ENCODE measurements at regions not wholly inside any gene's neighbourhood (a gene's known extent, or its start where the extent isn't known, plus 50 kb on each side); places are given as distances from the start of the nearest gene placed in this dataset.

DNA sequence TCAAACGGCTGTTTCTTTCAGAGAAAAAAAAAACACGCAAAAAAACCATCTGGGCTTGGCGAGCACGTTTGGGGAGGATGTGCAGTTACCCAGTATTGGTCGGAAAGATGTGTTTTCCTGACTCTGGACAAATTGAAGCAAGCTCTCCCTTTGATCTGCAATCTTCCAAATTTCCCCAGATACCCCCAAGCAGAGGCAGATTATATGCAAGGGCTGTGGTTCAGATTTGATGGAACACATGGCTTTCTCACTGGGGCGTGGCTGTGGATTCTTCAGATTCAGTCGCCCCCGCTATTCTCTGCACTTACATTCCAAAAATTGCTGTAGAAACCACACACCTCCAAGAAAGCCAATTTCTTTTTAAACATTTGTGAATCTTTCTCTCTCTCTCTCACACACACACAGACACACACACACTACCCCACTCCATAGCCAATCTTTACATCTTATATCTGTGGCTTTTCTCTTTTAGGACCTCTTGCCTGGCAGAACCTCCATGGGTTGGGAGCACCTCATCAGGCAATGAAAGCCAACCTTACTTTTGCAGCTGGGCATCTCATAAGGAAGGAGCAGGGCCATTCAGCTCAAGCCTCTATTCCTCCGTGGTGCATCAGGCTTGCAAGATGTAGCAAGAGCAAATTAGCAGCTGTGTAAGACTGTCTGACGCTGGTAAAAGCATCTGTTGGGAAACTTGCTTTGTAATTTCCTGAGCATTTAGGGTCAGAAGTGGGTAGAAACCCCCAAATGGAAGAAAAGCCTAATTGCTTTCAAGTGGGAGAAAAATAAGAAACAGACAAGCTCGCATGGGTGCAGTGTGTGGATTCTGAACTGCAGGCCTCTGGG lies 103.9 kb upstream of the FAM20A start:
- DNase-seq (ENCODE audit: low read depth, low spot score) = no peak
- H3K36me3 Mint-ChIP-seq (ENCODE audit: low read depth) = no peaks in the 10 kb centered on the region
- TF ChIP-seq, protein P1, sequence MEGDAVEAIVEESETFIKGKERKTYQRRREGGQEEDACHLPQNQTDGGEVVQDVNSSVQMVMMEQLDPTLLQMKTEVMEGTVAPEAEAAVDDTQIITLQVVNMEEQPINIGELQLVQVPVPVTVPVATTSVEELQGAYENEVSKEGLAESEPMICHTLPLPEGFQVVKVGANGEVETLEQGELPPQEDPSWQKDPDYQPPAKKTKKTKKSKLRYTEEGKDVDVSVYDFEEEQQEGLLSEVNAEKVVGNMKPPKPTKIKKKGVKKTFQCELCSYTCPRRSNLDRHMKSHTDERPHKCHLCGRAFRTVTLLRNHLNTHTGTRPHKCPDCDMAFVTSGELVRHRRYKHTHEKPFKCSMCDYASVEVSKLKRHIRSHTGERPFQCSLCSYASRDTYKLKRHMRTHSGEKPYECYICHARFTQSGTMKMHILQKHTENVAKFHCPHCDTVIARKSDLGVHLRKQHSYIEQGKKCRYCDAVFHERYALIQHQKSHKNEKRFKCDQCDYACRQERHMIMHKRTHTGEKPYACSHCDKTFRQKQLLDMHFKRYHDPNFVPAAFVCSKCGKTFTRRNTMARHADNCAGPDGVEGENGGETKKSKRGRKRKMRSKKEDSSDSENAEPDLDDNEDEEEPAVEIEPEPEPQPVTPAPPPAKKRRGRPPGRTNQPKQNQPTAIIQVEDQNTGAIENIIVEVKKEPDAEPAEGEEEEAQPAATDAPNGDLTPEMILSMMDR (conservative IDR thresholded peaks at IDR 0.05) = no peak
- H3K27ac Mint-ChIP-seq (ENCODE audit: unreplicated experiment) = no peak overlapping the region
- H3K4me3 Mint-ChIP-seq = no peak overlapping the region
- no peaks in the 10 kb centered on the region for H3K4me1 Mint-ChIP-seq
- H3K9me3 Mint-ChIP-seq = peaks cover 3% of the 10 kb centered on the region
- H3K27me3 Mint-ChIP-seq (ENCODE audit: low read depth) = no peaks in the 10 kb centered on the region

DNA sequence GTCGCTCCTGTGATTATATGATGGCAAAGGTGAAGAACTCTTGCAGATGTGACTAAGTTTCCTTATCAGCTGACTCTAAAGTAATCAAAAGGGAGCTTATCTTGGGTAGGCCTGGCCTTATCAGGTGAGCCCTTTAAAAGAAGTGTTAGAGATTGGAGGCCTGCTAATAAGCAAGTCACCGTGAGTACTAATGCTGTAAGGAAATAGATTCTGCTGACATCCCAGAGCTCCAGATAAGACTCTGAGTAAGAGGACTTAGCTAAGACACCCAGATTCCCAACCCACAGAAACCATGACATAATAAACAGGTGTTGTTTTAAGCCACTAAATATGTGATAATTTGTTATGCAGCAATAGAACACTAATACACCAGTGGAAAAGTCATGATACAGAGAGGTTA lies 99.9 kb upstream of the FAM20A start:
- peaks cover 2% of the 10 kb centered on the region for H3K4me1 Mint-ChIP-seq
- H3K4me3 Mint-ChIP-seq = no peak overlapping the region
- H3K27me3 Mint-ChIP-seq (ENCODE audit: low read depth) = no peaks in the 10 kb centered on the region
- H3K9me3 Mint-ChIP-seq = peaks cover 6% of the 10 kb centered on the region
- no peaks in the 10 kb centered on the region for H3K36me3 Mint-ChIP-seq (ENCODE audit: low read depth)
- TF ChIP-seq, protein P1 (conservative IDR thresholded peaks at IDR 0.05) = no peak
- H3K27ac Mint-ChIP-seq (ENCODE audit: unreplicated experiment) = no peak overlapping the region
- no peak for DNase-seq (ENCODE audit: low read depth, low spot score)

DNA sequence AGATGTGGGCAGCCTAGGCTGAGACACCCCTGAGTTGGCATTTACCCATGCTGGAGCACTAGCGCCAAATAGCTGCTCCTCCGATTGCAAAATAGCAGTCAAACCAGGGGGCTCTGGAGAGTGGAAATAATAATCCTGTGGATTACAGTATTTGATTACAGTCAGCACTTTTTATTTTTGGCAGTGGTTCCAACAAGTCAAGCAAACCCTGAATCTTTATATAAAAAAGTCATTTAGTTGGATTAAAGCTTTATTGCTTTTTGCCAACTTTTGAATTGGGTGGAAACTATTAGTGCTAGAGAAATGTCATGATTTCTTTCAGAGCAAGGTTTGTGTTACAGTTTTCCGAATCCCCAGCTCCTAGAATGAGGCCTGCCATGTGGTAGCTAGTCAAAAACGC lies 99.3 kb upstream of the FAM20A start:
- no peak overlapping the region for H3K27ac Mint-ChIP-seq (ENCODE audit: unreplicated experiment)
- H3K4me3 Mint-ChIP-seq = no peak overlapping the region
- no peaks in the 10 kb centered on the region for H3K36me3 Mint-ChIP-seq (ENCODE audit: low read depth)

DNA sequence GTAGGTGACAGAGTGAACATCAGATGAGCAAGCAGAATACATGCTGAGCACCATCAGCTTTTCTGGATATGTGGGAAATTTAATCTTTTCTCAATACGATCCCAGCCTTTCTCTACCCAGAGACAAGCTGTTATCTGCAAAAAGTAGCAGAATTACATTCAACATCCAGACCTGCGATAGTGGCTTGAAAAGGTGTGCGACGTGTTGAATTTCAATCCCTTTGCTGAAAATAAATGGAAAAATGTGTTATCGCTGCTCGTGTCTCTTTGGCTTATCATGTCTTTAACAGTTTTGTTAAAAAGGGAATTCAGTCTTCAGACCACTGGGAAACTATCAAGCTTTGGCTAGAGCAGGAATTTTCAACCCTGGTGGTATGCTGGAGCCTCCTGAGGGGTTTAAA lies 98.8 kb upstream of the FAM20A start:
- Mint-ChIP-seq H3K4me3 (no peak overlapping the region), H3K27me3 (ENCODE audit: low read depth) (no peaks in the 10 kb centered on the region), H3K4me1 (peaks cover 13% of the 10 kb centered on the region), H3K9me3 (peaks cover 14% of the 10 kb centered on the region), H3K36me3 (ENCODE audit: low read depth) (no peaks in the 10 kb centered on the region), H3K27ac (ENCODE audit: unreplicated experiment) (no peak overlapping the region)
- TF ChIP-seq, protein P1 (conservative IDR thresholded peaks at IDR 0.05) = no peak
- DNase-seq (ENCODE audit: low read depth, low spot score) = no peak

More for the DNA sequence above, 99.3 kb upstream of the FAM20A start:
- TF ChIP-seq, protein P1 (conservative IDR thresholded peaks at IDR 0.05) = no peak
- DNase-seq (ENCODE audit: low read depth, low spot score) = no peak
- Mint-ChIP-seq H3K9me3 (peaks cover 11% of the 10 kb centered on the region), H3K27me3 (ENCODE audit: low read depth) (no peaks in the 10 kb centered on the region), H3K4me1 (peaks cover 8% of the 10 kb centered on the region)

DNA sequence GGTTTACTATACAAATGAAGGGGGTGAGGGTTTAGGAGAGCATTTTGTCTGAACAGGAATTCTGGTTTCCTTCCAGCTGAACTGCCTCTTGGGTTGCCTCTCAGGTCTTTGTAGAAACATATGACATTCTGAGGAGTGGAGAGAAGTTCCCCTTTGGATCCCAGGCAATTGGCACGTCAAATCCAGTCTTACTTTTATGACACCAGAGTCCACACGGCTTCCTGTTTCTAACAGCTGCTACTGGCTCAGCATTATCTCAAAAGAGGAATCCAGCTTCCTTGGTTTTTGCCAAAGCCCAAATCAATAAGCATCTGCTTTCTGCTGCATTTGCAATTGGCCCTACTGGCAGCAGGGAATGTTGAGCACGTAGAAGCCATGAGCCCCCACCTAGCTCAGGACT lies 97.6 kb upstream of the FAM20A start:
- Mint-ChIP-seq H3K27ac (ENCODE audit: unreplicated experiment) (no peak overlapping the region), H3K27me3 (ENCODE audit: low read depth) (no peaks in the 10 kb centered on the region), H3K9me3 (peaks cover 16% of the 10 kb centered on the region), H3K4me3 (no peak overlapping the region), H3K36me3 (ENCODE audit: low read depth) (no peaks in the 10 kb centered on the region), H3K4me1 (peaks cover 14% of the 10 kb centered on the region)
- TF ChIP-seq, protein P1 (conservative IDR thresholded peaks at IDR 0.05) = no peak
- no peak for DNase-seq (ENCODE audit: low read depth, low spot score)
